NCI-H2107 treated with DMSO at 0.1 percent for 48 hours (cell line): ENCODE measurements at regions not wholly inside any gene's neighbourhood (a gene's known extent, or its start where the extent isn't known, plus 50 kb on each side); places are given as distances from the start of the nearest gene placed in this dataset.
"Not testable (repeated sequence)": the region's sequence is repeated elsewhere in the genome, so short reads cannot be mapped to it uniquely, and the experiment has no call there.

Experiments used
- DNase-seq: peaks from one replicate; lab custom pipeline; 2025; ENCODE audit not compliant: unreplicated experiment; lab: John Stamatoyannopoulos, UW

- DNase-seq, result no peak
Observed at GRCh38 chr1:104636581-104636980, 886.9 kb downstream of the AMY1C start.

- no peak for DNase-seq
Observed at GRCh38 chr1:104646233-104646632, 896.5 kb downstream of the AMY1C start.

GRCh38 chr1:104648269-104648691, 898.6 kb downstream of the AMY1C start:
- peak; percentile 37 for DNase-seq

GRCh38 chr1:104664374-104664773, 914.7 kb downstream of the AMY1C start:
- not testable (repeated sequence) for DNase-seq

- DNase-seq, result no peak
Observed at GRCh38 chr1:104665300-104665699, 915.6 kb downstream of the AMY1C start.

GRCh38 chr1:104671684-104672353, 922.1 kb downstream of the AMY1C start:
- DNase-seq, result no peak

- no peak for DNase-seq
Observed at GRCh38 chr1:104699433-104699832, 949.7 kb downstream of the AMY1C start.

- DNase-seq, result no peak
Observed at GRCh38 chr1:104702731-104703130, 953.0 kb downstream of the AMY1C start.

- DNase-seq, result no peak
Observed at GRCh38 chr1:104706631-104707147, 957.0 kb downstream of the AMY1C start.

GRCh38 chr1:104718752-104719151, 969.1 kb downstream of the AMY1C start:
- no peak for DNase-seq

GRCh38 chr1:104720741-104721140, 971.0 kb downstream of the AMY1C start:
- no peak for DNase-seq

- DNase-seq, result no peak
Observed at GRCh38 chr1:104726917-104727316, 977.2 kb downstream of the AMY1C start.

GRCh38 chr1:104733866-104734265, 984.2 kb downstream of the AMY1C start:
- no peak for DNase-seq

- no peak for DNase-seq
Observed at GRCh38 chr1:104745875-104746274, 996.2 kb downstream of the AMY1C start.

GRCh38 chr1:104746994-104747393, 997.3 kb downstream of the AMY1C start:
- no peak for DNase-seq

GRCh38 chr1:104760017-104760416, 1010.3 kb downstream of the AMY1C start:
- DNase-seq, result no peak

- no peak for DNase-seq
Observed at GRCh38 chr1:104761961-104762570, 1012.4 kb downstream of the AMY1C start.

- DNase-seq, result no peak
Observed at GRCh38 chr1:104765085-104765484, 1015.4 kb downstream of the AMY1C start.

- DNase-seq, result no peak
Observed at GRCh38 chr1:104768466-104768865, 1018.8 kb downstream of the AMY1C start.

- DNase-seq, result peak; percentile 61
Observed at GRCh38 chr1:104780470-104781078, 1030.9 kb downstream of the AMY1C start.

- DNase-seq, result no peak
Observed at GRCh38 chr1:104785575-104786187, 1036.0 kb downstream of the AMY1C start.
